ENCODE measurements at regions not wholly inside any gene's neighbourhood (a gene's known extent, or its start where the extent isn't known, plus 50 kb on each side); places are given as distances from the start of the nearest gene placed in this dataset.

DNA sequence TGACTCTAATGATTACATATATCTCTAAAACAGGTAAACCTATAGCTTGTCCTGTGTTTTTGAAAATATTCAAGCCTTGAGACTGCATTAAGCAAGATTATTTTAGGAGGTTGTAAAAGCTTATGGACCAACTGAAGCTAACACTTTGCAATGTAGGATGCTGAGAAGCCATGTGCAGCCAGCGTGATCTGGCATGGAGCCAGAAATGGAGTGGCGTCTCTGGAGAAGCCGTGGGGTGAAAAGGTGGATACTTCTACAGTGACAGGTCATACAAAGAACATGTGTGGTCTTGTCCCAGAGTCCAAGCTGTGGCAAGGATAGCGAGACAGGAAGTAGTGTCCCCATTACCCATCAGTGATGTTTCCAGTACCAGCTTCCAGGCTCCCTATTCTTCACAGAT lies 100.8 kb upstream of the CD180 start:
- TF ChIP-seq, protein P1, sequence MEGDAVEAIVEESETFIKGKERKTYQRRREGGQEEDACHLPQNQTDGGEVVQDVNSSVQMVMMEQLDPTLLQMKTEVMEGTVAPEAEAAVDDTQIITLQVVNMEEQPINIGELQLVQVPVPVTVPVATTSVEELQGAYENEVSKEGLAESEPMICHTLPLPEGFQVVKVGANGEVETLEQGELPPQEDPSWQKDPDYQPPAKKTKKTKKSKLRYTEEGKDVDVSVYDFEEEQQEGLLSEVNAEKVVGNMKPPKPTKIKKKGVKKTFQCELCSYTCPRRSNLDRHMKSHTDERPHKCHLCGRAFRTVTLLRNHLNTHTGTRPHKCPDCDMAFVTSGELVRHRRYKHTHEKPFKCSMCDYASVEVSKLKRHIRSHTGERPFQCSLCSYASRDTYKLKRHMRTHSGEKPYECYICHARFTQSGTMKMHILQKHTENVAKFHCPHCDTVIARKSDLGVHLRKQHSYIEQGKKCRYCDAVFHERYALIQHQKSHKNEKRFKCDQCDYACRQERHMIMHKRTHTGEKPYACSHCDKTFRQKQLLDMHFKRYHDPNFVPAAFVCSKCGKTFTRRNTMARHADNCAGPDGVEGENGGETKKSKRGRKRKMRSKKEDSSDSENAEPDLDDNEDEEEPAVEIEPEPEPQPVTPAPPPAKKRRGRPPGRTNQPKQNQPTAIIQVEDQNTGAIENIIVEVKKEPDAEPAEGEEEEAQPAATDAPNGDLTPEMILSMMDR (IDR thresholded peaks at IDR 0.05), result no peak
- TF ChIP-seq EZH2 (IDR thresholded peaks at IDR 0.05) (no peak), EZH2phosphoT487 (IDR thresholded peaks at IDR 0.05) (no peak)
- Histone ChIP-seq H4K20me1 (ENCODE audit: low read depth) (no peaks in the 10 kb centered on the region), H3F3A (ENCODE audit: low read depth) (no peaks in the 10 kb centered on the region), H3K4me2 (no peak overlapping the region), H3K27ac (no peak overlapping the region), H3K4me1 (no peaks in the 10 kb centered on the region), H3K27me3 (no peaks in the 10 kb centered on the region), H3K9ac (no peak overlapping the region), H3K4me3 (no peak overlapping the region), H3K79me2 (ENCODE audit: low read depth) (no peaks in the 10 kb centered on the region), H3K36me3 (no peaks in the 10 kb centered on the region), H3K9me3 (ENCODE audit: low read depth) (no peaks in the 10 kb centered on the region), H2AFZ (replicated peaks) (no peak overlapping the region)
- Mint-ChIP-seq H3K27ac (no peak overlapping the region), H3K36me3 (no peaks in the 10 kb centered on the region), H3K4me3 (no peak overlapping the region), H3K27me3 (ENCODE audit: insufficient read depth, low read depth) (peaks cover 10% of the 10 kb centered on the region), H3K9me3 (peaks cover 3% of the 10 kb centered on the region), H3K4me1 (peaks cover 27% of the 10 kb centered on the region)
- DNase-seq (ENCODE audit: low spot score), result no peak

GRCh38 chr5:67294266-67294938 lies 97.8 kb upstream of the CD180 start:
- H3K27ac ChIP-seq, result no peak overlapping the region
- no peak overlapping the region for H3K4me3 Mint-ChIP-seq
- no peaks in the 10 kb centered on the region for H3K27me3 ChIP-seq
- no peak overlapping the region for H3K4me3 ChIP-seq
- no peak overlapping the region for H3K9ac ChIP-seq
- no peak overlapping the region for H3K27ac Mint-ChIP-seq
- H3K36me3 ChIP-seq, result no peaks in the 10 kb centered on the region
- no peaks in the 10 kb centered on the region for H3K9me3 ChIP-seq (ENCODE audit: low read depth)
- DNase-seq (ENCODE audit: low spot score), result no peak
- no peaks in the 10 kb centered on the region for H3K36me3 Mint-ChIP-seq
- H3F3A ChIP-seq (ENCODE audit: low read depth), result no peaks in the 10 kb centered on the region
- no peak overlapping the region for H3K4me2 ChIP-seq
- no peak overlapping the region for H2AFZ ChIP-seq (replicated peaks)
- H3K79me2 ChIP-seq (ENCODE audit: low read depth), result no peaks in the 10 kb centered on the region
- no peaks in the 10 kb centered on the region for H3K4me1 ChIP-seq
- H3K4me1 Mint-ChIP-seq, result peaks cover 37% of the 10 kb centered on the region
- peaks cover 2% of the 10 kb centered on the region for H3K27me3 Mint-ChIP-seq (ENCODE audit: insufficient read depth, low read depth)
- TF ChIP-seq, protein P1 (IDR thresholded peaks at IDR 0.05), result no peak
- TF ChIP-seq EZH2phosphoT487 (IDR thresholded peaks at IDR 0.05) (no peak), EZH2 (IDR thresholded peaks at IDR 0.05) (no peak)
- H4K20me1 ChIP-seq (ENCODE audit: low read depth), result no peaks in the 10 kb centered on the region
- H3K9me3 Mint-ChIP-seq, result peaks cover 3% of the 10 kb centered on the region

DNA sequence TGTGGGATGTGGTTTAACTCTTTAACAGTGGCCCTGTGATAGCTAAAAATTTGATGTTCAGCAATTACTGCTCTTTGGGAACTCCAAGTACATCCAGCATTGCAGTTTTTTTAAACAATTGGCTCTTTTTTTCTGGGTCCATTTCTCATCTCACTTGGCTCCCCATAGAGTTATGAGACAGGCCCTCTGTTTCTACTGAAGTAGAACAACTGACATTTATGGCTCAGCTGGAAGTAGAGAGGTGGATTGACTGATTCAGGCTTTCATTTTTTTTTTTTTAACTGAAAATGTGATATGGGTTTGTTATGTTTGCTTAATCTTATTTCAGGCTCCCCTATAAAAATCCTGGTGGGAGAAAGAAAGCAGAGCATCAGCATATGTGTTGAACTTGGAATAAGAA lies 96.6 kb upstream of the CD180 start:
- DNase-seq (ENCODE audit: low spot score), result no peak
- no peaks in the 10 kb centered on the region for H3K9me3 ChIP-seq (ENCODE audit: low read depth)
- no peak overlapping the region for H3K9ac ChIP-seq
- no peaks in the 10 kb centered on the region for H3K27me3 ChIP-seq
- no peaks in the 10 kb centered on the region for H3K4me1 ChIP-seq
- no peak overlapping the region for H3K4me2 ChIP-seq
- Mint-ChIP-seq H3K9me3 (peaks cover 6% of the 10 kb centered on the region), H3K36me3 (no peaks in the 10 kb centered on the region), H3K4me3 (no peak overlapping the region), H3K27ac (no peak overlapping the region), H3K27me3 (ENCODE audit: insufficient read depth, low read depth) (peaks cover 2% of the 10 kb centered on the region), H3K4me1 (peaks cover 41% of the 10 kb centered on the region)
- H2AFZ ChIP-seq (replicated peaks), result no peak overlapping the region
- no peak for TF ChIP-seq EZH2 (IDR thresholded peaks at IDR 0.05)
- TF ChIP-seq, protein P1 (IDR thresholded peaks at IDR 0.05), result no peak
- TF ChIP-seq EZH2phosphoT487 (IDR thresholded peaks at IDR 0.05), result no peak
- H3K79me2 ChIP-seq (ENCODE audit: low read depth), result no peaks in the 10 kb centered on the region
- no peaks in the 10 kb centered on the region for H3K36me3 ChIP-seq
- H4K20me1 ChIP-seq (ENCODE audit: low read depth), result no peaks in the 10 kb centered on the region
- no peak overlapping the region for H3K27ac ChIP-seq
- no peak overlapping the region for H3K4me3 ChIP-seq
- H3F3A ChIP-seq (ENCODE audit: low read depth), result no peaks in the 10 kb centered on the region

Data from neural progenitor cell (in vitro differentiated cells).